ENCODE measurements at regions not wholly inside any gene's neighbourhood (a gene's known extent, or its start where the extent isn't known, plus 50 kb on each side); places are given as distances from the start of the nearest gene placed in this dataset.
A peak's percentile ranks its signal among the peaks of the same experiment; 100 is the strongest.

- DNase-seq (ENCODE audit: low read depth): no peak
Measured at GRCh38 chr11:17157761-17158160, 50.0 kb downstream of the PIK3C2A start.

DNA sequence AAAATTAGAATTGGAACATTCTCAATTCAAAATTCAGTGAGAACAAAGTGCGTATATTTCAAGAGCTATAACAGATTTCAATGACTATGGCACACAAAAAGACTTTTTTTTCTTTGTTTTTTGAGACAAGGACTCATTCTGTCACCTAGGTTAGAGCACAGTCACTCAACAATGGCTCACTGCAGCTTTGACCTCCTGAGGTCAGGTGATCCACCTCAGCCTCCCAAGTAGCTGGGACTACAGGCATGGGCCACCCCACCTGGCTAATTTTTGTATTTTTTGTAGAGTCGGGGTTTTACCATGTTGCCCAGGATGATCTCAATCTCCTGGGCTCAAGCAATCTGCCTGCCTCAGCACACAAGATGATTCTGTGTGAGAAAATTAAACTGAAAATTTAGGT lies 51.5 kb downstream of the PIK3C2A start:
- no peak for DNase-seq (ENCODE audit: low read depth)

DNA sequence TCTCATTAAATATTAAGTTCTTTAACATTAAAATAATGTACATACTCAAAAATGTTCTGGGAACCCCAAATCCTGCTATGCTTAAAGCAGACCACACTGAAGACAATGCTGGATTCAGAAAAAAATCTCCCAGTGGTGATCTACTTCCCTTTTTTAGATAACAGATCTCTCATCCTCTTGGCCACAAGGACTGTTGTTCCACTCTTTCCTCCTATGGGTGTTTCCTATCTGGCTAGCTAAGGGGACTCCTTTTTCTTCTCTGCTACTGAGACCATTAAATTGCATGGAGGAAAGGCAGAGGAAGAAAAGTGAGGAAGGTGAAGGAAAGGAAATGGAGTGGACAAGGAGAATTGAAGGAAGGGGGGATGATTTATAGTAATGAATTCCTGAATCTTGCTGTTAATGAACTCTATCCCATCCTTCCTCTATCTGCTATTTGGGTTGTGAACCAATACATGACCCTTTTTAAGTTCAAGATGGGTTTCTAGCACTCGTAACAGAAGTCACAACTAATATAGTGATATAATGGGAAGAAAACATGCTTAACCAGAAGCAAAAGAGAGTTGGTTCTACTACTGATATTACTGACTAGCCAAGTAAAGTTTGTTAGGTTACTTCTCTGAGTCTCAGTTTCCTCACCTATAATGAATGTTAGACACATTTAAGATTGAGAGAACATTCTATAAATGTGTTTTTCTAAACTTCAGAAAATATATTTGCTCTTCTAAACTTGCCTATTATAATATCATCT lies 53.2 kb downstream of the PIK3C2A start:
- DNase-seq (ENCODE audit: low read depth): no peak

DNA sequence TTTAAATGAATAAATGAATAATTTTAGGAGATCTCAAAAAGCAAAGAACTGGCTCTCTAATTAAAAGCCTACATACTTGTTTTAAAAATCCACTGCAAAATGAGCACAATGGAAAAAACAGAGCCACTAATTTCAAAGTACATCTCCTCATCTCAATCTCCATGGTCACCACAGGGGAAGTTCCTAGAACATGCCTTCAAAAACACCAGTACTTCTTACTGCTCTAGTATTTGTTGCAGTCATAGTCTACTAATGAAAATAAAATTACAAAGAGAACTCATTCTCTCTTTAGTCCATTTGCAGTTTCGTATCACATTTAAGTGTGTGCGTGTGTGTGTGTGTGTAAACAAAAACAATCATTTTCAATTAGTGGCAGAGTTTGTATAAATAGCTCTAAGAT lies 54.0 kb downstream of the PIK3C2A start:
- no peak for DNase-seq (ENCODE audit: low read depth)

- no peak for DNase-seq (ENCODE audit: low read depth)
Measured at GRCh38 chr11:17152306-17152705, 55.5 kb downstream of the PIK3C2A start.

- DNase-seq (ENCODE audit: low read depth): no peak
Measured at GRCh38 chr11:17150521-17150920, 57.3 kb downstream of the PIK3C2A start.

GRCh38 chr11:17148536-17148935 lies 59.2 kb downstream of the PIK3C2A start:
- DNase-seq (ENCODE audit: low read depth): no peak

- DNase-seq (ENCODE audit: low read depth): no peak
Measured at GRCh38 chr11:17145972-17146371, 61.8 kb downstream of the PIK3C2A start.

DNA sequence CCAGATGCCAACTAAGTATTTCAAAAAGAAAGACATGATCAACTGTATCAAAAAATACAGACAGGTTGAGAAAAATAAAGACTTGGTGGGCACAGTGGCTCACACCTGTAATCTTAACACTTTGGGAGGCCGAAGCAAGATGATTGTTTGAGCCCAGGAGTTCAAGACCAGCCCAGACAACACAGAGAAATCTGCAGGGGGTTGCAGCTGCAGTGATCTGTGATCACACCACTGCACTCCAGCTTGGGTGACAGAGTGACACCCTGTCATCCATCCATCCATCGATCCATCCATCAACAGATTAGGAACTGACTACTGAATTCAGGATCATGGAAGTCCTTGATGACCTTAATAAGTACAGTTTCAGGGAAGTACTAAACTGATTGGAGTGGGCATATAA lies 65.0 kb upstream of the RPS13 start:
- DNase-seq (ENCODE audit: low read depth): no peak

GRCh38 chr11:17141156-17141555 lies 63.7 kb upstream of the RPS13 start:
- DNase-seq (ENCODE audit: low read depth): no peak

DNA sequence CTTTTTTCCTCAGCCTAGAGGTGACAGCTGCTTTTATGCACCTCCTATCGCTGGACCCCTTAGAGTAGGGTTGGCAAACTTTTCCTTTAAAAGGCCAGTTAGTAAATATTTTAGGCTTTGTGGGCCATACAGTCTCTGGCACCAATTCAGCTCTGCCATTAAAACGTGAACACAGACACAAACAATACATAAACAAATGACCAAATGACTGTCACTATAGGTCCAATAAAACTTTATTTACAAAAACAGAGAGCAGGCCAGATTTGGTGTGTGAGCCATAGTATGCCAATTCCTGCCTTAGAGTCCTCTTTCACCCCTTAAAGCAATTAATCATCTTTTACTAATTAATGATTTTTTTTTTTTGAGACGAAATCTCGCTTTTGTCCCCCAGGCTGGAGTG lies 61.1 kb upstream of the RPS13 start:
- no peak for DNase-seq (ENCODE audit: low read depth)

- no peak for DNase-seq (ENCODE audit: low read depth)
Measured at GRCh38 chr11:17135916-17136683, 58.6 kb upstream of the RPS13 start.

DNA sequence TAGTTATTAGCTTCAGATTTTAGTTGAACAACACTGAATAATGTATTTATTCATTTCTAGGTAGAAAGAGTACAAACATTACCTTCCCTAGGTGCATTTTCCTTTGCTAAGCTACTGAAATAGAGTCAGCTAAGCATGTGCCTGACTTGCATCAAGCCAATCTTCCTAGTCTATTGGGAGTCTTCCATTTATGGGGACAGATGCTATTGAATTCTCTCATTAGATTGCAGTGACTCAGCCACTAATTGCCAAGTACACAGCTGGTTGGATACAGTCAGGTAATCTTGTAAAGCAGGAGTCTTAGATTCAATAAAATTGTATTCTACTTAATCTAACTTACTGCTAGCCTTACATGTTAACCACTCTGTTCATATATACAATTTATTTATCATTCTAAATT lies 55.2 kb upstream of the RPS13 start:
- no peak for DNase-seq (ENCODE audit: low read depth)

DNA sequence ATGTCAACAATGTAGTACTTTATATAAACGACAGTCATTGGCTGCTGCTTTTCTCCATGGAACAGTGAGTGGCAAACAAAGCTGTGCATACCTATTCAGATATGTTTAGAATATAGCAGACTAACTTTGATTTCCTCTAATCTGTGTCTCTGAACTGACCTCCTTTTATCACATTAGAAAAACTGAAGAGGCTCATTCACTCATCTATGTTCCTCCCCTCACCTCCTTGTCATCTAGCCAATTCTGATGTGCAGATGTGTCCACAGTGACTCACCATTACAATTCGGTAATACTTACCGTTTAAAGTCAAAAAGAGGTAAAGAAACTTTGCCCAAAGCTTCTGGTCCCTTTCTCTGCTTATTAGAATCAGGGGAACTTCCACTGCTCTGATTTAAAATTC lies 51.5 kb upstream of the RPS13 start:
- peak; percentile 23 for DNase-seq (ENCODE audit: low read depth)

Data from HS-5 (cell line).